H1 (cell line): ENCODE measurements at regions not wholly inside any gene's neighbourhood (a gene's known extent, or its start where the extent isn't known, plus 50 kb on each side); places are given as distances from the start of the nearest gene placed in this dataset.

Source experiments
- ASH2L ChIP-seq: fragments of 200-600, 300-600 bp; sonication (generic); IDR thresholded peaks from one replicate; pipeline ENCODE4 v1.7.1; 2017; ENCODE audit warnings: low read length
- BACH1 ChIP-seq: IDR thresholded peaks from 2 replicates; pipeline ENCODE4 v1.6.1; 2012; ENCODE audit warnings: low read length, improper control_type of control experiment
- BRCA1 ChIP-seq: IDR thresholded peaks from 2 replicates; pipeline ENCODE4 v1.6.1; 2012; ENCODE audit warnings: low read depth, low read length, improper control_type of control experiment
- CHD7 ChIP-seq: fragments of 300-600 bp; sonication (generic); IDR thresholded peaks from 2 replicates; pipeline ENCODE4 v1.7.1; 2012; ENCODE audit warnings: low read length, moderate library complexity, mild to moderate bottlenecking, inconsistent platforms; ENCODE audit not compliant: insufficient replicate concordance
- SIRT6 ChIP-seq: IDR thresholded peaks from one replicate; pipeline ENCODE4 v1.7.1; 2012; ENCODE audit warnings: low read length, inconsistent platforms
- SIX5 ChIP-seq: IDR thresholded peaks from 2 replicates; pipeline ENCODE4 v1.6.1; 2011; ENCODE audit warnings: mild to moderate bottlenecking, low read depth, low read length
- YY1 ChIP-seq: IDR thresholded peaks from 2 replicates; pipeline ENCODE4 v1.6.1; 2011; ENCODE audit warnings: low read depth, mild to moderate bottlenecking, low read length

- TF ChIP-seq BRCA1 = no peak
- TF ChIP-seq CHD7 = no peak
- TF ChIP-seq BACH1 = no peak
- no peak for TF ChIP-seq YY1
- no peak for TF ChIP-seq SIRT6
- TF ChIP-seq SIX5 = no peak
- TF ChIP-seq ASH2L = no peak
These were observed 242.2 kb downstream of the SPRY1 start (continued) for GRCh38 chr4:123638834-123639233.
